K562 (cell line): ENCODE measurements at regions not wholly inside any gene's neighbourhood (a gene's known extent, or its start where the extent isn't known, plus 50 kb on each side); places are given as distances from the start of the nearest gene placed in this dataset.

Experiments
- CREBBP ChIP-seq: IDR thresholded peaks from one replicate; pipeline ENCODE4 v1.6.1; 2012; ENCODE audit warnings: low read depth, mild to moderate bottlenecking, control low read depth, inconsistent platforms, low read length
- CXXC5 ChIP-seq: fragments of 250-450 bp; sonication (Bioruptor Pico); IDR thresholded peaks from 2 replicates; pipeline ENCODE4 v1.8.0; 2022; ENCODE audit warnings: inconsistent platforms, mild to moderate bottlenecking, moderate library complexity
- EP300 ChIP-seq: IDR thresholded peaks from 2 replicates; pipeline ENCODE4 v1.6.1; 2012; ENCODE audit warnings: low read length, improper control_type of control experiment
- HCFC1 ChIP-seq: IDR thresholded peaks from 2 replicates; pipeline ENCODE4 v1.6.1; 2012; ENCODE audit warnings: low read depth, low read length, improper control_type of control experiment
- NUFIP1 ChIP-seq: fragments of 450-650 bp; IDR thresholded peaks from 2 replicates; pipeline ENCODE4 v1.6.1; 2018; ENCODE audit not compliant: partially characterized antibody
- PHF21A ChIP-seq: fragments of 450-650 bp; IDR thresholded peaks from 2 replicates; pipeline ENCODE4 v1.6.1; 2017; ENCODE audit warnings: low read depth, borderline replicate concordance
- RBM39 ChIP-seq: fragments of 200-400 bp; formaldehyde crosslinking; optimal IDR thresholded peaks from 2 replicates; pipeline ENCODE3; 2018; ENCODE audit warnings: low read depth, low read length
- U2AF2 ChIP-seq: fragments of 200-400 bp; formaldehyde crosslinking; optimal IDR thresholded peaks from 2 replicates; pipeline ENCODE3; 2017; ENCODE audit warnings: low read depth, mild to moderate bottlenecking, low read length
- ZNF212 ChIP-seq: fragments of 450-650 bp; formaldehyde crosslinking; IDR thresholded peaks from 2 replicates; pipeline ENCODE4 v1.4.0; 2020; ENCODE audit warnings: mild to moderate bottlenecking
- ZNF318 ChIP-seq, 2 experiments: fragments of 450-650 bp; IDR thresholded peaks; 2 replicates each; pipeline ENCODE4 v1.6.1; 2016; ENCODE audit warnings: mild to moderate bottlenecking in 2 of 2, borderline replicate concordance in 1 of 2, low read depth in 1 of 2, moderate library complexity in 1 of 2
- TF ChIP-seq, protein P1 (sequence below), 2 experiments: fragments of 450-650 bp in 1 of 2; sonication (generic) in 1 of 2; formaldehyde crosslinking in 1 of 2; IDR thresholded peaks; 2 replicates each; pipeline versions ENCODE4 v1.7.1 to v1.9.0; 2016 to 2022; ENCODE audit warnings: inconsistent platforms in 1 of 2, mild to moderate bottlenecking in 1 of 2, missing genetic modification reagents in 1 of 2

DNA sequence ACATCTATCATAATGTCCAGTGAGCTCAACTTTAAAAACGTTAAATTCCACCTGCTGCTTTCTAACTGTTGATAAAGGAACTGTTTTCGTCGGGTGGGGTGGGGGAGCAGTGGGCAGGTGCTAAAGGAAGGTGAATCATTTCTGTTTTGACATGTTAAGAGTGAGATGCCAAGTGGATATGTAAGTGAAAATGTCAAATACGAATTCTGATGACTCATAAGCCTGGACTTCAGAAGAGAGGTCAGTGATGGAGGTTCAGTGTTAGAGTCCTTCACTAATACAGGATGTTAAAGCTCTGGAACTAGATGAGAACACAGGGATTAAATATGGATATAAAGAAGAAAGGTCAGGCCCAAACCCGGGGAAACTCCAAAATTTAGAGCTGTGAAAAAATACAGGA lies 617.9 kb upstream of the CTNND2 start (continued):
- TF ChIP-seq, protein P1, sequence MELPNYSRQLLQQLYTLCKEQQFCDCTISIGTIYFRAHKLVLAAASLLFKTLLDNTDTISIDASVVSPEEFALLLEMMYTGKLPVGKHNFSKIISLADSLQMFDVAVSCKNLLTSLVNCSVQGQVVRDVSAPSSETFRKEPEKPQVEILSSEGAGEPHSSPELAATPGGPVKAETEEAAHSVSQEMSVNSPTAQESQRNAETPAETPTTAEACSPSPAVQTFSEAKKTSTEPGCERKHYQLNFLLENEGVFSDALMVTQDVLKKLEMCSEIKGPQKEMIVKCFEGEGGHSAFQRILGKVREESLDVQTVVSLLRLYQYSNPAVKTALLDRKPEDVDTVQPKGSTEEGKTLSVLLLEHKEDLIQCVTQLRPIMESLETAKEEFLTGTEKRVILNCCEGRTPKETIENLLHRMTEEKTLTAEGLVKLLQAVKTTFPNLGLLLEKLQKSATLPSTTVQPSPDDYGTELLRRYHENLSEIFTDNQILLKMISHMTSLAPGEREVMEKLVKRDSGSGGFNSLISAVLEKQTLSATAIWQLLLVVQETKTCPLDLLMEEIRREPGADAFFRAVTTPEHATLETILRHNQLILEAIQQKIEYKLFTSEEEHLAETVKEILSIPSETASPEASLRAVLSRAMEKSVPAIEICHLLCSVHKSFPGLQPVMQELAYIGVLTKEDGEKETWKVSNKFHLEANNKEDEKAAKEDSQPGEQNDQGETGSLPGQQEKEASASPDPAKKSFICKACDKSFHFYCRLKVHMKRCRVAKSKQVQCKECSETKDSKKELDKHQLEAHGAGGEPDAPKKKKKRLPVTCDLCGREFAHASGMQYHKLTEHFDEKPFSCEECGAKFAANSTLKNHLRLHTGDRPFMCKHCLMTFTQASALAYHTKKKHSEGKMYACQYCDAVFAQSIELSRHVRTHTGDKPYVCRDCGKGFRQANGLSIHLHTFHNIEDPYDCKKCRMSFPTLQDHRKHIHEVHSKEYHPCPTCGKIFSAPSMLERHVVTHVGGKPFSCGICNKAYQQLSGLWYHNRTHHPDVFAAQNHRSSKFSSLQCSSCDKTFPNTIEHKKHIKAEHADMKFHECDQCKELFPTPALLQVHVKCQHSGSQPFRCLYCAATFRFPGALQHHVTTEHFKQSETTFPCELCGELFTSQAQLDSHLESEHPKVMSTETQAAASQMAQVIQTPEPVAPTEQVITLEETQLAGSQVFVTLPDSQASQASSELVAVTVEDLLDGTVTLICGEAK (IDR thresholded peaks at IDR 0.05), result no peak
- TF ChIP-seq, protein P1 (CRISPR knock-in tag; IDR thresholded peaks at IDR 0.05), result no peak
- TF ChIP-seq CREBBP (no peak), PHF21A (no peak), EP300 (no peak), HCFC1 (no peak), U2AF2 (no peak), ZNF212 (CRISPR knock-in tag) (no peak), CXXC5 (CRISPR knock-in tag) (no peak), ZNF318 (IDR thresholded peaks at IDR 0.05; ENCODE audit: borderline replicate concordance in 1 of 2, low read depth in 1 of 2) (no peak), RBM39 (no peak), NUFIP1 (no peak)
- TF ChIP-seq, all 486 proteins: peak for 0
